ENCODE measurements at regions not wholly inside any gene's neighbourhood (a gene's known extent, or its start where the extent isn't known, plus 50 kb on each side); places are given as distances from the start of the nearest gene placed in this dataset.

- no peak for DNase-seq (ENCODE audit: low read depth)
These were observed 436.8 kb downstream of the BCL11B start for GRCh38 chr14:98835051-98835824.

DNA sequence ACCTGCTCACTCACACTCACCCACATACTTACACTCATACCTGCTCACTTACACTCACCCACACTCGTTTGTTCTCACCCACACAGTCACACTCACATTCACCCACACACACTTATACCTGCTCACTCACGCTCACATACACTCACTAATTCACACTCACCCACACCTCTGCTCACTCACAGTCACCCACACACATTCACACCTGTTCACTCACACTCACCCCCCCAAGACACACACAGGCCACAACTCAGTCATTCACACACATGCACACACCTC is 436.2 kb downstream of the BCL11B start:
- DNase-seq (ENCODE audit: low read depth), result no peak

- no peak for DNase-seq (ENCODE audit: low read depth)
These were observed 431.9 kb downstream of the BCL11B start for GRCh38 chr14:98840091-98840490.

- no peak for DNase-seq (ENCODE audit: low read depth)
These were observed 431.5 kb downstream of the BCL11B start for GRCh38 chr14:98840511-98840910.

GRCh38 chr14:98844456-98844855 is 427.5 kb downstream of the BCL11B start:
- DNase-seq (ENCODE audit: low read depth), result no peak

DNA sequence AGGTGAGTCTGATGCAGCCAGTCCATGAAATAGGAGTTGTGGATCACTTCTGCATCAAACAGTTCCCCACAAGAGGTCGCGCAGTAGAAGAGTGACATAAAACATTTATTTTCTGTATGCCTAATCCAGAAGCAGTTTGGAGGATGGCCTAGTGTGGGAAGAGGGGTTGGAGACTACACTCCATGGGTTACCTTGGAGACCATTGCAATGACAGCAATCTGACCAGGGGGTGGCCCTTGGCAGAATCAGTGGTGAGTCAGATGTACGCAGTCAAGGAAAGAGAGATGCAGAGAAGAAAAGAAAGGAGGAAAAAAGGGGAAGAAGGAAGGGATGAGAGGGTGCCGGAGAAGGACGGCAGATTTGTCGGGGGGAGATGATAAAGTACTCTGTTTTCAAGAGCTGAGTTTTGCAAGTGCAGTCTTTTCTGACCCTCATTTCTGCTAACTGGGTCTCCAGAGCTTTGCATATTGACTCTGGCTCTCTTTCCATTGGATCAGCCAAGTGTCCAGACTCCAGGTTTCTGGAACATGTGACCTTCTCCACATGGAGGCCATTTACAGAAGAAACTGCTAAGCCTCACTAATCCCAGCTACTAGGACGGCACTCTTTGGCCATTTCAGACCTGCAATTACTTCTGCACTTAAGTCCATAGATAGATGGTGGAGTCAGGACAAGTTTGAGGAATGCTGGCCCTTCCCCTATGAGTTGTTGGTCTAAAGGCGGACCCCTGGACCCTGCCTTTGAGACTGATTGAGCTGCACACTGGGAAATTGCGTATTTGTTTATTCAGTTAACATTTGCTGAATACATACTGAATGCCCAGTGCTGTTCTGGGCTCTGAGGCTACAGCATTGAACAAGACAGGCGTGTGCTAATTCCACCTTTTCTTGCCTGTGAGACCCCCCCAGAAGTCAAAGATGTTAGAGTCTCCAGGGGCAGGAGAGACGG is 424.2 kb downstream of the BCL11B start:
- DNase-seq (ENCODE audit: low read depth), result no peak

DNA sequence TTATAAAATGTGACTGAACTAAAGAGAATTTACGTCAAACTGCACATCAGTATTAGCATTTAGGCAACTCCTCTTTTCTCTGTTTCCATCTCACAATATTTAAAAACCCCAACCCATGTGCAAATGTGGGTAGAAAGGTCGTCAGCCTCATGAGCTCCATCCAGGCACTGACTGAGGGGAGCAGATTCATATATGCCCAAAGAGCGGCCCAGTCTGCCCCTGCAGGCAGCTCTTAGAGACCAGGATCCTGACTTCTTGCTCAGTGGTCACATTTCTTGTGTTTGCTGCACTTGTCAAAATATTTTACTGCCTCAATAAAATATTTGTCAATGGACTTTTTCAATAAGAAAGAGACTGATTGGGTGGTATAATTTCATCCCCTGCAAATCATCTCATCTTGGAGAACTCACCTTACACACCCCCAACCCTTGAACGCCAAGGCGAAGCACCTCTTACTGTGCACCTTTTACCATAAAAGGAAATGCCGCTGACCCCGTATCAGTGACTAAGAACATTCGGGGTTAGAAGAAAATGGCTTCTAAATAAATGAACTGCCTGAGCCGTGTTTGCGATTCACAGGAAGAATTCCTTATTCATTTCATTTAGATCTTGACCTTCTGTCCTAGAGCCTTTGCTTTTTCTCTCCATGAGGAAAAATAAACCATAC is 418.8 kb downstream of the BCL11B start:
- DNase-seq (ENCODE audit: low read depth), result no peak

GRCh38 chr14:98855926-98856715 is 415.9 kb downstream of the BCL11B start:
- DNase-seq (ENCODE audit: low read depth), result no peak

GRCh38 chr14:98858158-98858557 is 413.8 kb downstream of the BCL11B start:
- DNase-seq (ENCODE audit: low read depth), result no peak

GRCh38 chr14:98858561-98858960 is 413.4 kb downstream of the BCL11B start:
- DNase-seq (ENCODE audit: low read depth), result no peak

GRCh38 chr14:98859301-98859700 is 412.7 kb downstream of the BCL11B start:
- DNase-seq (ENCODE audit: low read depth), result no peak

GRCh38 chr14:98864211-98864610 is 407.8 kb downstream of the BCL11B start:
- no peak for DNase-seq (ENCODE audit: low read depth)

GRCh38 chr14:98867146-98867545 is 404.9 kb downstream of the BCL11B start:
- no peak for DNase-seq (ENCODE audit: low read depth)

DNA sequence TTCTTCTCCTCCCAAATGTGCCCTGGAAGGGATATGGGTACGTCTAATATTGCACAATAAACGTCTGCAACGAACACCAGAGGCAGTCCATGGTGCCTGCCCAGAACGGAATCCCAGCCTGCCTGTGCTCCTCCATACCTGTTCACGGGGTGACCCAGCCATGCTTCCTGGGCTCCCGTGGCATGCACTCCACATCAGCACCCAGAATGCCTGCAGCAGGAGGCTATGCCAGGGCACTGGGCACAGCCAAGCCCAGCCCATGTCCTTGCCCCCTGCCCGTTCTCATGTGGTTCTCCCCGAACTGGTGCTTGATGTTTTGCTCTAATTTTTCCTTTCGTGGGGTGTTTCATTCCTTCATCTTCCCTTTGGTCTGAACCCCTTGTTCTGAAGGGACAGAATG is 404.3 kb downstream of the BCL11B start:
- no peak for DNase-seq (ENCODE audit: low read depth)

DNA sequence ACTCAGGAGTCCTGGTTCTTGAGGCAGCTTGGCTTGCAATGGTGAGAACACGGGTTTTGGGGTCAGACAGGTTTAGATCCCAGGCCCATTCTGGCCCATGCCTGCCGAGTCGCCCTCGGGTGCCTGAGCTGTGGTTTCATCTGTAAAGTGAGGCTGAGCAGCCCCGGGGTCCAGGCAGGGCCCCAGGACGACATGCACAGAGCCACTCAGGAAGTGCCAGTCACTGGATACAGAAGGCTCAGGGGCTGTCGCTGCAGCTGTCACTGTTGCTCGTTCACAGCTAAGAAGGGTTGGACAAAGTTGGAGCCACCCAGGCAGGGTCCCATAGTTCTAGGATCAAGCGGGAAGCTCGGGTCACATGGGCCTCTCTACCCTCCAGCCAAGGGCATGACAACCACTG is 403.1 kb downstream of the BCL11B start:
- DNase-seq (ENCODE audit: low read depth), result no peak

GRCh38 chr14:98871796-98872195 is 400.2 kb downstream of the BCL11B start:
- no peak for DNase-seq (ENCODE audit: low read depth)

- no peak for DNase-seq (ENCODE audit: low read depth)
These were observed 394.9 kb downstream of the BCL11B start for GRCh38 chr14:98877065-98877464.

- DNase-seq (ENCODE audit: low read depth), result no peak
These were observed 393.7 kb downstream of the BCL11B start for GRCh38 chr14:98878282-98878681.

DNA sequence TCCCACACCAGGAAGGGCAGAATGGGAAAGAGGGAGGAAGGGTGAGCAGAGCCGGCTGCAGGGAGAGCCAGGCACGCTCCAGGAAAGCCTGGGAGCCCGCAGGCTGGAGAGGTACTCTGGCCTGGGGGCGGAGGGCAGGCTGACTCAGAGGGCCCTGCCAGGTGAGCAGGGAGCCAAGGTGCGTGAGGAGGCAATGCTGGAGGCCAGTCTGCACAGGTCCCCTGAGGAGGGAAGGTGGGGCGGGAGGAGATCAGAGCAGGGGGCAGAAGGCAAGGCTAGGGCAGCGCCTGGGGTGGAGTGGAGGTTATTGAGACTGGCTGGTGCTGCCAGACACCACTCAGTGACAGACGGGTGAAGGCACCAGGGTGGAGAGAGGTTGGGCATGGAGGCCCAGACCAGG is 385.0 kb downstream of the BCL11B start:
- DNase-seq (ENCODE audit: low read depth), result no peak

DNA sequence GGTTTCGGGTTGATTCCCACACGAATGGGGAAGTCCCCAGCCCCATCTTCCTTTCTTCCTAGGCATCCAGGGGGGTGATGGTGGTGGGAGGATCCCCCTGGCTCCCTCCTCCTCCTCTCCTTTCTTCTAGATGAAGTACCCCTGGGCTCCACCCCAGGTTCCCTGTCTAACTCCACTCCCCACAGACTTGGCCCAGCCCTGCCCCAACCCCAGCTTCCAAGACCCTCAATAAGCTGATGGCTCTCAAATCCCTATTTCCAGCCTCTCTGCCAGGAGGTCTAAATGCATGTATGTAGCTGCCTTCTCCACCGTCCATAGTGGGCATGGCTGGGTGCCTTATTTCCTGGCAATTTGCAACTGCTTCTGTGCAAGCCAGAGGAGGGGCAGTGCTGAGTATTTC is 383.7 kb downstream of the BCL11B start:
- DNase-seq (ENCODE audit: low read depth), result no peak

DNA sequence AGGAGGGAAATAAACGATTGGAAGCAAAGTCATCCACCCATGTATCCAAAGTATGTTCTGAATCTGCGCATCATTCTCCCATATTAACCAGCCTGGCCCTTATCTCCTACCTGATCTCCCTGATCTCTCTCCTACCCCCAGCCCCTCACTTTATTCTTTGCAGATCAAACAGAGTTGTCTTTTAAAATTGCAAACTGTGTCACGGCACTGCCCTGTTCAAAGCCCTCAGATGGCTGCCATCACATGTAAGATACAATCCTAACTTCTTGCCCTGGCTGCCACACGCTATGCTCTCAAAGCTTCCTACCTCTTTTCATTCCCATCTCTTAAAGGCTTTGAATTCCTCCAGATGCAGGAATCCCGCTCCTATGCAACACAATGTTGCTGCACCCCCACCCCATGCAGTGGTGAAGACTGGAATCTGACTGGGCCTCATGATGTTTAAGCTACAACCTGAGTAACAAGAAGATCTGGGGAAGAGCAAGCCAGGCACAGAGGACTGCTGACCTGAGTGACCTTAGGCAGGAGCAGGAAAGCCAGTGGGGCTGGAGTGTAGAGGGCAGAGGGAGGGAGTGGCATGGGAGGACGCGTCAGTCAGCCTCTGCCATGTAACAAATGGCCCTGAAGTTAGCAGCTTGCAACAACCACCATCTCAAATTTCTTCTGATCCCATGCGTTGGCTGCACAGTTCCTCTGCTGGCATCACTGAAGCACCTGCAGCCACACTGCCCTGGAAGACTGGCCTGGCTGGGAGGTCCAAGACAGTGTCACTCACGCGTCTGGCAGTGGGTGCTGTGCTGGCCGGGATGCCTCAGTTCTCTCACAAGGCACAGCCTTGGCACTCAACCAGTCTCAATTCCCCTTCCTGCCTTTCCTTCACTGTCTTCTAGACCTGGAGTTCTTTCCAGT is 382.8 kb downstream of the BCL11B start:
- no peak for DNase-seq (ENCODE audit: low read depth)

Measured in fibroblast of gingiva (primary cell).